GM18870 (cell line): ENCODE measurements at regions not wholly inside any gene's neighbourhood (a gene's known extent, or its start where the extent isn't known, plus 50 kb on each side); places are given as distances from the start of the nearest gene placed in this dataset.
"Not testable (repeated sequence)": the region's sequence is repeated elsewhere in the genome, so short reads cannot be mapped to it uniquely, and the experiment has no call there.

ENCODE experiments used
- ATAC-seq: cut with Tn5 transposase; IDR thresholded peaks from one replicate; pipeline ENCODE4 v1.9.1; 2021; ENCODE audit warnings: moderate library complexity; ENCODE audit not compliant: unreplicated experiment

GRCh38 chr6:3900744-3901336 lies 51.7 kb downstream of the FAM50B start:
- ATAC-seq = no peak

GRCh38 chr6:3902871-3903648 lies 53.9 kb downstream of the FAM50B start:
- ATAC-seq = no peak

DNA sequence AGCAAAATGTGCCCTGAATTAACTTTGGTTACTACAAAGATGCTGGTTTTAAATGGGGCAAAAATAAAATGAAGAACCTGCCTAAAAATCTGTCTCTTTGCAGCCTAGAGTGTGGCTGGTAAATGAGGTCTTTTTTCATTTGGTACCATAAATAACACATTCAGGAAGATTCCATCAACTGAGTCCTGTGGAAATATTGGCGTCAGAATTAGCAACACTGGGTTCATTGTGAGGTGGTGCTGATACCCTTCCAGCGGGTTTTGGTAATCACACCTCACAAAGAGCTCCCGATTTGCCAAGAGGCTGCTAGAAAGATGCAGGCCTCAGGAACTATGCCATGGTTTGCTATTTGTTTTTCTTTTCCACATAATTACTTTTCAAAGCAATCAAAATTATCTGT lies 55.3 kb downstream of the FAM50B start:
- no peak for ATAC-seq

DNA sequence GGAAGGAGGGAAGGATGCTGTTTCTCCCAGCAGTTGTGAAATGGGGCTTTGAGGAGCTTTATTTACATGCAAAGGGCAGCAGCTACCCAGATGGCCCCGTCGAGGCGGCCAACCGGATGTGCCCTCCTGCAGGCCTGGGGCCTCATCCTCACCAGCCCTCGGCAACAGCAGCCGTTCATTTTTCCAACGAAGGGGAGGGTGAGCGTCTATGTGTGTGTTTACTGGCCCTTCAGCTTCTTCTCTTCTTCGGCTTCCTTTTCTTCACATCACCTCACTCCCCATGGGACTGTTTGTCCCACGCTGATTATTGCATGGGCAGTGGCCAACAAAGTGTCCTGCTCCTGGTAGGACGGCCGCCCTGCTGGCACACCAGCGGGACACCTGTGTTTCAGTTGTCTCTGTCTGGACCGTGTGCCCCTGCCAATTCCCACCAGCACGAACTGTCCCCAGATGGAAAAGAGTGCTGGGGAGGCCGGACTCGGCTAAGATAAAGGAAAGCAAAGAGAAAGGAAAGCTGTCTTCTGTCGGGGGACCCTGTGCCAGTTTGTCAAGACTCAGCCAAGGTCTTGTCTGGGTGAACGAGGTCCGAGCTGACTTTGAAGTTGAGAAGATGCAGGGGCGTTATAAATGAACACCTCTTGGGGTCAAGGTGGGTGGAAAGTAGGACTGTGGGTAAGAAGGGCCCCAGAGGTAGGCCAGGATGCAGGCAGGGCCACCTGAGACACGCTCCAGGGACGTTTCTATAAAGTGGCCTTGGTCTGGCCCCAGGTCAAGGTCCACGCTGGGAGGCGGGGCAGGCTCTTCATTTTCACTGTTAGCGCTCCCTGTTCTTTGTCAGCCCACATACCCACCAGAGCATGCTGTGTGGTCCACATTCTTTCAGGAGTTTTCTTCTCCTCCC lies 57.0 kb downstream of the FAM50B start:
- no peak for ATAC-seq

DNA sequence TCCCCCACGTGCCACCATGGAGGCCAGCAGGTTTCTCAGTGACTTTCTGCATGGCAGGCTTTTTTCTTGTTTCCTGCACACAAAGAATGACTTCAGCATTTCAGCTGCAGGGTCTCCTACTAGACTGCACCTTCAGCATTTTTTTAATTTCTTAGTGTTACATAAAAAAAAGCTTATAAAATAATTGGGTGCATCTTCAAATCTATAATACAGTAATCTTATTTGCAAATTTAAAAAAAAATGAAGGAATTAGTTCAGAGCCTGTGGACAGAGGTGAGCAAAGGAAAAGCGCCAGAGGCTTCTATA lies 57.6 kb downstream of the FAM50B start:
- no peak for ATAC-seq

DNA sequence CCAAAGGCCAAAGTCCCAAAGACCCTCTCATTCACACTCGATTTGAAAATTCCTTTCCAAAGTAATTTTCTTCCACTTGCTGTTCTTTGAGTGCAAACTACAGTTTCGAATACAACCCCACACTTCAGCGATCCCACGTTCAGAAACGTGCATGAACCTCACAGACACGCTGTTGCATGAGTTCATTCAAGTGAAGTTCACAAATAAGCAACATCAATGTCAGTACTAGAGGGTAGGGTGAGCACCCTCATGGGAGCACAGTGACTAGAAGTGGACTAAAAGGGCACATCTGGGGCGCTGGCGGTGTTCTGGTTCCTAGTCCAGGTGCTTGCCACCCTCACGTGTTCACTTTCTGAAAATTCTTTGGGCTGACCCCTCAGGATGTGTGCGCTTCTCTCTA lies 59.0 kb downstream of the FAM50B start:
- no peak for ATAC-seq

- no peak for ATAC-seq
Measured at GRCh38 chr6:3908961-3909360, 59.8 kb downstream of the FAM50B start.

DNA sequence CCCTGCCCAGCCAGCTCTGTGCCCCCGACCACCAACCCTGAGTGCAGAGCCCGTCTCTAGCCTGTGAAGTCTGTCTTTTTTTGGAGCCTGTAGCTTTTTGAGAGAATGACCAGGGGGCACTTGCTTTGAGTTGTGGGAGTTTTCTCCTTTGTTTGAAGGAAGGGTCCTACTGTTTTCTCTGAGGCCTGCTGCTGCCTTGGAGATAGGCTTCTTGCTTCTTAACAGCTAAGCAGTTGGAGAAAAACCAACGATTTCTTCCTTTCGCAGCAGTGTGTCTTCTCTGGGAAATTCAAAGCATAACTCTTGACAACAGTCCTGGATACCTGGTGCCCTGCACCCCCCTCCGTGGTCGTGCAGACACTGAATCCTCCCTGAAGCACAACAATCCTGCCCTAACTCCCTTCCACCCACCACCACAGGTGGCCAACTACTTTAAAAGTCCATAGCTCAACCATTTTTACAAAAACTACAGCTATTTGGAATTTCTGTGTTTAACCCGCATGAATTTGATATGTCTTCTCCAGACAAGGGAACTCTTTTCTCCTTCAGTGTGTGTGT lies 61.0 kb downstream of the FAM50B start:
- ATAC-seq = no peak

DNA sequence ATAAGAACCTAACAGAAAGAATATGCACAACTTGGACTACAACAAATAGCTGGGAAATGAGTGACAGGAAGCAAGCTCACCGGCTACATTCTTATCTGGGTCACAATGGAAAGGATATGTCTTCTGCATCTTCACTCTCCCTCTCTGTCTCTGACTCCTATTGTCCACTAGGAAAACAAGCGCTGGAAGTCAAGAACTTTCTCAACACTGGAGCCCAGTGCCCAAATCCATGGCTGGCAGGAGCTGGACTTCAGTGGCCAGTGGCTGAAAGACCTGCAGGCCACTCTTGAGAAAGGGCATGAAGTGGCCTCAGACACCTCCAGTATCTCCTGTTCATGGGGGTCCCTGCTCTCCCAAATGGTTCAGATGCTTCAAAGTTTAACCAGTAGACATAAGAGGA lies 62.0 kb downstream of the FAM50B start:
- no peak for ATAC-seq

DNA sequence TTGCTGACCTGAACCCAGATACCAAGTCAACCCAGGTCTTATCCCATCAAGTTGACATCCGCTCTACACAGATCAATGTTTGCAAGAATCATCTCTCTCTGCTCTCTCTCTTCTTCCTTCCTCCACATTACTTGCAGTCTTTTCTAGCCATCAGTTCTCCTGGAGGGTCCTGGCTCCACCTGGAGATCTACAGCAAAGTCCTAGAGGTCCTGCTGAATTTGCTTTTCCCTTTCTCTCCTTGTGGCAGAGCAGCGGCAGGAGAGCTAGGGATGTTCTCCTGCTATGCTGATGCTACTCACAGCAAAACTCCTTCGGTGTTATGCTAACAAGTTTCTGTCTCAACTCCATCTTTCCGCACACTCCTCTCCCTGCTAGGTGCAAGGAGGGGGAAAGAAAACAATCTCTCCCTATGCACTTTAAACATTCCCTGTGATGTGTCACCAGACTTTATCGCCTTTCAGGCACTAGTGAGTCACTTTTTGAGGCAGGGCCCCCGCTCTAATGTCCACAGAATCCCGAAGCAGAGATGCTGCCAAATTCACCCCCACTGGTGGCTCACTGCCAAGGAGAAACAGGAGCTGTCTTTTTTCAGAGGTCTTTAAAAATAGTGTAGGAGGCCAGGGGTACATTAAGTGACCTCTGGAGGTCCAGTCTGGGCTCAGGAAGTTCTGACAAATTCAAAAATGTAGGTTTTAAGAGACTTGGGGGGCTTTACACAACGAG lies 62.6 kb downstream of the FAM50B start:
- no peak for ATAC-seq

- no peak for ATAC-seq
Measured at GRCh38 chr6:3912361-3913076, 63.3 kb downstream of the FAM50B start.

GRCh38 chr6:3913077-3913957 lies 64.1 kb downstream of the FAM50B start:
- no peak for ATAC-seq

GRCh38 chr6:3913958-3914337 lies 64.8 kb downstream of the FAM50B start:
- no peak for ATAC-seq

DNA sequence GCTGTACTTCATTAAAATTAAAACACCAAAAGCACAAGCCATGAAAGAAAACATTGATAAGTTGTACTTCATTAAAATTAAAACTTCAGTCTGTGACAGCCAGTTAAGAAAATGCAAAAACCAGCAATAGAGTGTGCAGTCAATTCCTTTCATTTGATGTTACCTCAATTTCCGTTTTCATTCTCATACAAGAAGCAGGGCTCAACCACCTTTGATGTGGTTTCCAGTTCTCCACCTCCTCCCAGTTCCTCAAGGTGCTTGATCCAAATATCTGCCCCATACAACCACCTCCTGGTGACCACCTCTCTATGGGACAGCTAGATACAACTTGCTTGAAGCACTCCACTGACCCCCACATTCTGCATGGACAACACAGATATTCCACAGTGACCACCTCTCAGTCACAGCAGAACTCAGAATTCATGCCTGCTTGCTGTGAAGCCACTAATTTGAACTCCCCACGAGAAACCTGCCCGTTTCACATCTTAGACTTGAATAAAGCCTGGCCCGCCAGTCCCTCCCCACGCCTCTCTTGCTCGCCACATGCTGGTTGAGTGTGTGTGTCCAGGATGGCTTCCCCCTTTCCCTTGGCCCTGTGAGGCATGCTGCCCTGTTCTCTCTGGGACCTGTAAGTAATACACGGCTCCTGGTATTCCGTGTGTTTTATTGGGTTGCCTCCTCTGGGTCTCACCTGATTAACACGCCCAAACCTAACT lies 66.1 kb downstream of the FAM50B start:
- no peak for ATAC-seq

DNA sequence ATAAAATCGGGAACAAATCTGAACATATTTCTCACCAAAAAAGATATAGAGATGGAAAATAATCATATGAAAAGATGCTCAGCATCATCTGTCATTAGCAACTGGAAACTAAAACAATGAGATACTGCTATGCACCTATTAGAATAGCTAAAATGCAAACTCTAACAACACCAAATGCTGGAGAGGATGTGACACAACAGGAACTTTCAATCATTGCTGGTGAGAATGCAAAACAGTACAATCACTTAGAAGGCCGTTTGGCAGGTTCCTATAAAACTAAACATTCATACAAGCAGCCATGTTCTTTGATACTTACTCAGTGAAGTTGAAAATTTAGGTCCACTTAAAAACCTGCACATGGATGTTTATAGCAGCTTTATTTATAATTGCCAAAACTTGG lies 67.0 kb downstream of the FAM50B start:
- no peak for ATAC-seq

GRCh38 chr6:3916749-3917148 lies 67.6 kb downstream of the FAM50B start:
- not testable (repeated sequence) for ATAC-seq

DNA sequence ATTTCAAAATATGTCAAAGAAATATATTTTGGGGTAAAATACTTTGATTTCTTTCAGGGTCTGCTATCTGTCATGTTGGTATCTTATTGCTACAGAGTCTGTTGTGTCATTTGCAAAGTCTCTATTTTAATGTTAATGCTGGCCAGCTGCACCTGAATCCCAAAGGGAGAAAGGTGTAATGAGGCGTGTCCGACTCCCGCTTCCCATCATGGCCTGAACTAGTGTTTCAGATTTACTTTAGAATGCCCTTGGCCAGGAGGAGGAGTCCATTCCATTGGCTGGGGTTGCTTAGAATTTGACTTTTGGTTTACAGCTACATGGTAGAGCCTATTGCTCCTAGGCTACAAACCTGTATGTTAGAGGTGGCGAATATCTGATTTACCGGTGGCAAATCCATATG lies 69.3 kb downstream of the FAM50B start:
- ATAC-seq = no peak

DNA sequence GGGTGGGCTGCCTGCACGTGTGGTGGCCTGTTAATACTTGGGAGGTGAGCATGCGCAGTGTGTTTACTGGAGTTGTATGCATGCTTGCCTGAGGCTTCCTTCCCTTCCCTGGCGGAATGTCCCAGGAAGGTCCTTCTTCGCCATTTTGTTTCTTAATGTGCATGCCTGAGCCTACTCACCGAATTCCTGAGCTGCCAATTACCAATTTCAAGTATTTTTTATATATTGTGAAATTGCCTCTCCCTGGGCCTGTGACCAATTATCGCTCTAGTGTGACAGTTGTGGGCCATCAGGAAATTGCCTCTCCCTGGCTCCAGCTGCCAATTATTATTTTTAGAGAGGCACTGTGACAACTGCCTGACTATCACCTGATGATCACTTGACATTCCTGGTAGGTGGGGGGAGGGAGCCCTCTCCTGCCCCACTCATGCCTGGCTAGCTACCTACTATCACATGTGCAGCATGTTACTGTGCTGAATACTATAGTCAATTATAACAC lies 70.0 kb downstream of the FAM50B start:
- no peak for ATAC-seq

DNA sequence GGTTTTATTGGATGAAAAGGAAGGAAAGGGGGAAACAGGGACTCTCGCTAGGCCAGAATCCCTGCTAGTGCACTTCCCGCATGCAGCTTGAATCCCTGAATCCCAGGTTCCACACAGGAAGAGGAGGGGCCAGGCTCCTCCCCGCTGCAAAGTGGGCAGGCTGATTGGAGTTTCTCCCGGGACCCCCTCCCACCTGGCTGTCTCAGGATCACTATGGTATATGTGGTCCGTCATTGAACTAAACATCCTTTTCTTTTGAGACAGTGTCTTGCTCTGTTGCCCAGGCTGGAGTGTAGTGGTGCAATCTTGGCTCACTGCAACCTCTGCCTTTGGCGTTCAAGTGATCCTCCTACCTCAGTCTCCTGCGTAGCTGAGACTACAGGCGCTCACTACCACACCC lies 70.7 kb downstream of the FAM50B start:
- ATAC-seq = no peak
